ENCODE measurements at regions not wholly inside any gene's neighbourhood (a gene's known extent, or its start where the extent isn't known, plus 50 kb on each side); places are given as distances from the start of the nearest gene placed in this dataset.

GRCh38 chr7:13682626-13683025 lies 306.8 kb downstream of the ETV1 start:
- ChIA-PET POLR2A (no interaction called here), CTCF (no interaction called here)
- no peaks in the 10 kb centered on the region for H3K36me3 ChIP-seq (ENCODE audit: control insufficient read depth, insufficient read depth, low read length)
- TF ChIP-seq CTCF (IDR thresholded peaks at IDR 0.05; ENCODE audit: insufficient read depth, low read depth, low read length), result no peak
- no peak for DNase-seq (ENCODE audit: low read depth)
- no peak overlapping the region for H3K4me3 ChIP-seq (ENCODE audit: low read depth, low read length)
- no peaks in the 10 kb centered on the region for H3K27me3 ChIP-seq (ENCODE audit: control insufficient read depth, insufficient read depth, low read length)

- Histone ChIP-seq H3K27me3 (ENCODE audit: control insufficient read depth, insufficient read depth, low read length) (no peaks in the 10 kb centered on the region), H3K36me3 (ENCODE audit: control insufficient read depth, insufficient read depth, low read length) (no peaks in the 10 kb centered on the region), H3K4me3 (ENCODE audit: low read depth, low read length) (no peak overlapping the region)
- ChIA-PET CTCF (no interaction called here), POLR2A (no interaction called here)
- no peak for DNase-seq (ENCODE audit: low read depth)
- TF ChIP-seq CTCF (IDR thresholded peaks at IDR 0.05; ENCODE audit: insufficient read depth, low read depth, low read length), result no peak
Observed at GRCh38 chr7:13687500-13687899, 302.0 kb downstream of the ETV1 start.

- ChIA-PET CTCF (no interaction called here), POLR2A (no interaction called here)
- no peak overlapping the region for H3K4me3 ChIP-seq (ENCODE audit: low read depth, low read length)
- TF ChIP-seq CTCF (IDR thresholded peaks at IDR 0.05; ENCODE audit: insufficient read depth, low read depth, low read length), result no peak
- no peak for DNase-seq (ENCODE audit: low read depth)
- H3K36me3 ChIP-seq (ENCODE audit: control insufficient read depth, insufficient read depth, low read length), result no peaks in the 10 kb centered on the region
- no peaks in the 10 kb centered on the region for H3K27me3 ChIP-seq (ENCODE audit: control insufficient read depth, insufficient read depth, low read length)
Observed at GRCh38 chr7:13692548-13692947, 296.9 kb downstream of the ETV1 start.

GRCh38 chr7:13702251-13702650 lies 287.2 kb downstream of the ETV1 start:
- Histone ChIP-seq H3K36me3 (ENCODE audit: control insufficient read depth, insufficient read depth, low read length) (no peaks in the 10 kb centered on the region), H3K27me3 (ENCODE audit: control insufficient read depth, insufficient read depth, low read length) (no peaks in the 10 kb centered on the region), H3K4me3 (ENCODE audit: low read depth, low read length) (no peak overlapping the region)
- ChIA-PET CTCF (no interaction called here), POLR2A (no interaction called here)
- no peak for DNase-seq (ENCODE audit: low read depth)
- no peak for TF ChIP-seq CTCF (IDR thresholded peaks at IDR 0.05; ENCODE audit: insufficient read depth, low read depth, low read length)

- ChIA-PET CTCF (no interaction called here), POLR2A (no interaction called here)
- Histone ChIP-seq H3K27me3 (ENCODE audit: control insufficient read depth, insufficient read depth, low read length) (no peaks in the 10 kb centered on the region), H3K36me3 (ENCODE audit: control insufficient read depth, insufficient read depth, low read length) (no peaks in the 10 kb centered on the region), H3K4me3 (ENCODE audit: low read depth, low read length) (no peak overlapping the region)
- no peak for DNase-seq (ENCODE audit: low read depth)
- TF ChIP-seq CTCF (IDR thresholded peaks at IDR 0.05; ENCODE audit: insufficient read depth, low read depth, low read length), result no peak
Observed at GRCh38 chr7:13708670-13709069, 280.8 kb downstream of the ETV1 start.

Data from BJ (cell line).